Suprapubic skin (tissue), 4 donors: ENCODE measurements at regions not wholly inside any gene's neighbourhood (a gene's known extent, or its start where the extent isn't known, plus 50 kb on each side); places are given as distances from the start of the nearest gene placed in this dataset.

ENCODE experiments used
- CTCF ChIP-seq, 2 donors: fragments of 200-600 bp in 1 of 2; fragments of 450-650 bp in 1 of 2; sonication (generic) in 1 of 2; IDR thresholded peaks; one replicate each; pipeline ENCODE4 v1.5.1; 2016 to 2019; ENCODE audit warnings: antibody characterized with exemption in 2 of 2, mild to moderate bottlenecking in 1 of 2, moderate library complexity in 1 of 2
- POLR2A ChIP-seq, 2 donors: fragments of 450-650 bp; IDR thresholded peaks; one replicate each; pipeline ENCODE4 v1.6.1; 2017; ENCODE audit warnings: antibody characterized with exemption in 2 of 2, mild to moderate bottlenecking in 2 of 2, moderate library complexity in 2 of 2
- POLR2AphosphoS5 ChIP-seq, 3 donors: sonication (generic); formaldehyde crosslinking; IDR thresholded peaks; one replicate each; pipeline ENCODE4 v1.6.1; 2017; ENCODE audit warnings: antibody characterized with exemption in 3 of 3

DNA sequence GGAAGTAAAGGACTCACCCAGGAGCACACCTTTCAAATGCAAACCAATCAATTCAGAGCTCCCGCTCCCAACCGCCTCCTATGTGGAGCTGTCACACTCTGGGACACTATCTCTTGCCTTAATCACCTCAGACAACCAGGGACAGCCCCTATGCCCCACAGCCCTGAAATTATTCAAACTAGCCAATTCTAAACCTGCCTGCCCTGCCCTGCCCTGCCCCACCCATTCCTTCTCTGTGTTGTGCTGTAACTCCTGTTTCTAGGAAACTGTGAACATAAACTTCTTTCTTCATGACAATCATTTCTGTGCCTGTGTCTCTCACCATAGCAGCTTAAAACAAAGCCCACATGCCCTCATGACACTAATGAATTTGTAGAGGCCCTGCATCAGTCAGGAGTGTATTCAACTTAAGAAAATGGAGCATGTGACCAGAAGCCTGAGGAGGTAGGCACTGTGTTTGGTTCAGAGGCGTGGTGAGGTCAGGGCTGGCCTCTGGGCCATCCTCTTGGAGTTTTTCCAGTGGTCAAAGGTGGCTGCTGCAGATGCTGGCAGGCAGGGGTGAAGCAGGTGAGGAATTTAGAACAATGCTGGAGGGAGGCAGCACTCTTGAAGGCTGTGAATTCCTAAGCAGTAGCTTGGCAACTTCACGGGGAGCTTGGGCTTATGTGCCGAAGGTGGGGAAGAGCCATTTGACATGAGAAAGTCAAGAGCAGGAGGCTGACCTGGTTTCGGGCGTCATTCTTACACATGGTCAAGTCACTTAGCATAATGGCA, 74.5 kb downstream of the RHOU start:
- TF ChIP-seq POLR2A (IDR thresholded peaks at IDR 0.05) = no peak
- TF ChIP-seq CTCF (IDR thresholded peaks at IDR 0.05) = no peak
- TF ChIP-seq POLR2AphosphoS5 (IDR thresholded peaks at IDR 0.05) = no peak
